Hindlimb muscle (tissue), 1 donor: ENCODE measurements at regions not wholly inside any gene's neighbourhood (a gene's known extent, or its start where the extent isn't known, plus 50 kb on each side); places are given as distances from the start of the nearest gene placed in this dataset.

Source experiments
- DNase-seq: peaks from one replicate; pipeline ENCODE4 v3.0.0-alpha.2; 2013

DNA sequence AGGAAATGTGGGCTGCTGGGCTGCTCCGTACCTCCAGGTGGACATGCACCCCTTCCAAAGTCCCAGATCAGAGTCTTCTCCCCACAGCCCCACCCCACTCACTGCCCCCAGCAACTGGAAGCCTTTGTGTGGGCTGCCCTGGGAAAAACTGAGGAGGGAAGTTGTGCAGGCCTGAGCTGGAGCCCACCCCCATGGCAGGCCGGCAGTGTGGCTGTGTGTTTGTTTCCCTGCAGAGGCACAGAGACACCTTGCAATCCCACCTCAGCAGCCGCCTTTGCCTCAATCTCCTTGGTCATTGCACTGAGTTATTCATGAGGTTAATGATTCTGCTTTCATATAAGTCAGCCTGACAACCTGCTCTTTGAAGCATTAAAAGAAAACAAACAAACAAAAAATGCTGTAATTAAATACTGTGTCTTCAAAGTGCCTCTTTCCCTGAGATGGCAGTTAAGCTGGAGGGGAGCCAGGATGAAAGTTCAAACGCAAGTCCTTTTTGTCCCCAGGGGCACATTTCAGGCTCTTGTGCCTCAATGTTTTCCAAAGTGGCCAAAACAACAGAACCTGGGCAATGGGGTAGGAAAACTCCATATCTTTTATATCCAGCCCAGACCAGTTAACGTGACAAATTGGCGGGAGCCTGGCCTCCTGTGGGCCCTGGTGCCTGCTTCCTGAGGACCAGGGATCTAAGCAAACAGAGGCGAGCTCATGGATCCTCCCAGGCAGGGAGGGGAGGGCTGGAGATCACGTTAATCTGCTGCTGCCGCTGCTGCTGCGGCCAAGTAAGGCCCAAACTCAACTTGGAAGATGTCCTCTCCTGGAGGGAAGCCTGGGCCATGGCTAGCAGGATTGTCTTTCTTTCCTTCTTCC lies 51.9 kb upstream of the TSPAN11 start:
- peak; percentile 76 for DNase-seq

DNA sequence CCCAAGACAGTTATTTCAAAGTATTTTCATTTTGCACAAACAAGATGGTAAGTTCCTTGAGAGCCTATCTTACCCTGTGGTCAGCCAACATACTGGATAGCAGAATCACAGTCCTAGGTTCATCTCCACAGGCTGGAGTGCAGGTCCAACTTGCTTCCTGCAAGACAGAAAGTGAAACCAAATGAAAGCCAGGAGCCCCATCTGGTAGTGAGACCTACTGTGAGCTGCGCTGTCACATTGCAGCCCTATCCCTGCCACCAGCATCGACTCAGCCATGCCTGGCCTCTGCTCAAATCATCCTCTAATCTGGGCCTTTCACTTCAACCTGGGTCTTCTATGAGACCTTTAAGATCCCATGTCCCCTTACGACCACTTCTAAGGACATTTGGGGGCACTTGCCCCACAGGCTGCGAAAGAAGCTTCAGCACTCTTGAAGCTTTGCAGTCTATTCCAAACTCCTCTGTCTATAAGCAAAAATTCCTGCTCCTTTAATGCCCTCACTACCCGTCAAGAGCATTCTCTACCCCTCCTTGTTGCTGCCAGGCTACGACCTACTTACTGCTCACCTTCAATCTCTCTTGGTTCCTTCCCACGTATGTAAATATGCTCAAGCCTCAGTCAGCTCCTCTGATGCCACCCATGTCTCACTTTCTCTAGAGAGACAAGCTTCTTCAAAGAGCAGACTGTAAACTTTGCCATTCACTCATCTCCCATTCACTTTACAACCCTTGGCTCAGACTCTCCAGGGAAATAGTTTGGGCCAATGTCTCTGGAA lies 55.9 kb upstream of the TSPAN11 start:
- no peak for DNase-seq

DNA sequence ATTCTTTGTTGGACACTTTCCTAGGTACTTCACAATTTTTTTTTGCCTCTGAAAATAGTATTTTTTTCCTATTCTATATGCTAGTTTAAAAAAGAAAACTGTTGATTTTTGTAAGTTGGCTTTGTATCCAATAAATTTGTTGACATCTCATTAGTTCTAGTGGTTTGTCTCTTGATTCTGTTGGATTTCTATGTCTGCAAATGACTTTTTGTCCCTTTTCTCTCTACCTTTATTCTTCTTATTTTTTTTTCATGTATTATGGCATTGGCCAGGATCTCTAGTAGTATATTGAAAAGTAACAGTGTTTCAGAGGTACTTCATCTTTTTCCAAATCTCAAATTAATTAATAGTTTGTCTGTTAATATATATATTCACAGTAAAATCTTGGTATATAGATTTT lies 59.1 kb upstream of the TSPAN11 start:
- DNase-seq, result no peak

DNA sequence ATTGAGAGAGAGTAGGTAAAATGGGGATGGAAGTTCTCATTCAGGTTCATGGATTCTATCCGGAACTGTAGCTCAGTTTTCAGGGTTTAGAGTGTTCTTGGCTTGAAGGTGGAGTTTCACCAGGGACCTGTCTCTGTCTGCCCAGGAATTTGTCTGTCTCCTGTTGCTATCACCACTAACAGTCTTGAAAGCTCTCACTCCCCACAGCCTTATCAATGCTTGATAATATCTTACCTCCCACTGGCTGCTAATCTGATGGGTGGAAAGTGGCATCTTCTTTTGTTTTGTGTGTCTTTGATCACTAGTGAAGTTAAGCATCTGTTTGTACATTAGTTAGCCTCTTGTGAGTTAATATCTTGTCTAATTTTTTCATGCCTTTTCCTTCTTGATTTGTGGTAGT lies 60.3 kb upstream of the TSPAN11 start:
- no peak for DNase-seq

DNA sequence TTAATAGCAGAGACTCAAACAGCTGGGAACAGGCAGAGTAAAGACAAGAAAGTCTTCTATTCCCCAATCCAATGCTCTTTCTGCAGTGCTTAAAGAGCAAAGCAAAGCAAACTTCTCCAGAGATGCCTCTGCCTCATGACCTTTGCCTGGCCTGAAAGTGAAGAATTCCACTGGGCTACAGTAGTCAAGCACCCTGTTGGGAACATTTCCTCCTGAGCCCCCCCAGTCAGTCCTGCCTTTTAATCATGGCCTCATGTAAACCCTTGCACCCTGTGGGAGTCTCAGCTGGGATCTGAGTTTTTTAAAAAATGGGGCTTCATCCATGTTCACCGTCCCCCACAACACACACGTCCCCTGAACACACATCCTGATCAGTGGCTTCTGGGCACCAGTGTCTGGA lies 62.7 kb upstream of the TSPAN11 start:
- no peak for DNase-seq

DNA sequence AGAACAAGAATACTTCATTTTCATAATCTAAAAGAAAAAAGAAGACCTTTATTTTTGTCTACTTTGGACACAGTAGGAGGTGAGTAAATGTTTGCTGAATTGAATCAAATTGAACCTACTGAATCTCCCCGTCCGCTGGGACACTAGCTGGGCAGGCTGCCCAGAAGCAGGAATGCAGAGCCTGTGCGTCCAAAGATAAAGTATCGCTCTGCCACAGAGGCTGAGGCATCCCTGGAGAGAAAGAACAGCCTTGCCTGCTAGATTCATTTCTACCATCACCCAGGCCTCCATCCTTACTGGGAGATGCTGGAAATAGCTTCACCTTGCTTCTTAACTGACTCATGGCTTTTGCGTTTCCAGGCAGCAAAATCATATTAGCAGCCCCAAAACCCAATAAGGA lies 64.1 kb upstream of the TSPAN11 start:
- no peak for DNase-seq

DNA sequence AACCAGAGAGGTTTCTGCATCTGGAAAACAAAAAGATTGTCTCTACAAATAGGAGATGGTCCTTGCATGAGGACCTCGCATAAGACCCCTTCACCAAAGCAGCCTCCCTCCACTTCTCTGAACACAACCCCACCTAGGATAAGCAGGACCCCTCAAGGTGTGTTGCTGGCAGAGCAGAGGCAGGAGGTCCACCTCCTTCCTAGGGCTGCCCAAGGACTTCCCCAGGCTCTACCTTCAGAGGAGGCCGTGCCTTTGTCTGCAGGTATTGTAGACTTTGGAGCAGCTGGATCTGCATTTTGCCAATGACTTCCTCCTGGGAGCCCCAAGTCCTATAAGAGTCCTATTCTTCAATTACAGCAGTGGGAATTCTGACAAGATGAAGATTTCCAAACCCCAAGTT lies 67.3 kb upstream of the TSPAN11 start:
- DNase-seq, result no peak

DNA sequence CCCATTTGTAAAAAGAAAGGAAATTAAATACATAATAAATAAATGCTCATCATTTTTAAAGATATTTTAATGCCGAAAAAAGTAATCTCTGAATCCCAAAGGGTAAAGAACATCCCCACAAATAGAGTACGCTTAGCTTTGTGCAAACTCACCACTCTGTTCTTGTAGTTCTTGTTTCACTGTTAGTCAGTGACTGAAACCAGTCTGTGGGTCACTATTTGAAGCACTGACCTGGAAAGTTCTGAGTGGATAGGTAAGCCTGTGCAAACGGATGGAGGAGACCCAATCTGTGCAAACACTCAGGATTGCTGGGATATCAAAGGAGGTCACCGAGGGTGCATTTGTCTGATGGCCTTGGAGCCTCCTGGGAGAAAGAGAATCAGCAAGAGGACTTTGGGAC lies 68.1 kb upstream of the TSPAN11 start:
- DNase-seq, result no peak

DNA sequence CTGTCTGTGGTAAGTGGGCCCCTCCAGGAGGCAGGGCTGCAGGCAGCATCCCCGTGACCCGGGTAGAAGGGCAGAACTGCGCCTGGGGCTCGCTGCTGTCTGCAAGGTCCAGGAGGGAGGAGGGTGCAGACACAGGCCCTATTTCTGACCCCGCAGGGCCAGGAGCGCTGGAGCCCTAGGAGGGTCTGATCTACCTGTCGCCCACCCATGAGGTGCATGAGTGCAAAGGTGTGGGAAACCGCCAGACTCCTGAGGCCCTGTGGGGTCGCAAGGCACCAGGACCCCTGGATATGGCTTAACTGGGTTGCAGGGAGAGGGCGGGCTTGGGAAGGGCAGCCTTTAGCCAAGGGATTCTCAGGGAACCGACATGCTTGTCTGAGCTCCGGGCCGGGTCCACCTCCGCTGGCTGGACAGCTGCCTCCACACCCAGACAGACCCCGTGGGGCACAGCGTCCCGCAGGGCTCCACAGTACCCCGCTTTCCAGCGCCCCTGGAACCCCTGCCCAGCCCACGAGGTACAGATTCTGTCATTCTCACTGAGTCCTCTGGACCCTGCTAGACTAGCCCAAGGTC lies 72.9 kb upstream of the TSPAN11 start:
- no peak for DNase-seq

DNA sequence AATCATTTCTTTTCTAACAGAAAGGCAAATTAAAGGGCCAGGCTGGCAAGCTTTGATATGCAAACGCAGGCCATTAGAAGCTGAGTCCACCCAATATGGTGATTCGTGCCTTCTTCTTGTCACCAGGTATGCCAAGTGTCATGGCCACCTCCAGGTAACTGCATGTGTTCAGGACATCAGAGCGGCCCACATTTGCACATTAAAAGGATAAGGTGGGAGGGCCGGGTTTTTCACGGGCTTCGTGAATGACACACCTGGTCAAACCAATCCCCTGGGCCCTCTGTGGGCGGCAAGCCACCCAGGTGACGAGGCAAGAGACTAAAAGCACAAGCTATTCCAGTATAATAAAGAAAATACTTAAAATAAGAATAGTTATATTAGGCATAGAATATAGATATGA lies 75.9 kb upstream of the TSPAN11 start:
- DNase-seq, result no peak

DNA sequence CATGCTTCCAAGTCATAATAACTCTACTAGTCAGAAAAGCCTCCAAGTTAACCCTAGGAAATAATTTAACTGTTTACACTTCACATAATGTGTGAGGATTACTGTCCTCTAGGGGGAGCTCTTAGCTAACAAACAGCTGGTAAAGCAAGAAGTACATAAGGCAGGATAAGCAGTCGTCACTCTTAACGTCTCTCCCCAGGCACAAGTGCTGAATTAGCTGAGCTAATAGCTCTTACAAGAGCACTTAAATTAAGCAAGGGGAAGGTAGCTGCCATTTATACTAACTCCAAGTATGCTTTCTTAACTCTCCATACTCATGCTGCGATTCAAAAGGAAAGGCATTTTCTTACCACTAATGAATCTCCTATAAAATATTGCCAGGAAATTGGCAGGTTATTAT lies 79.3 kb upstream of the TSPAN11 start:
- no peak for DNase-seq

DNA sequence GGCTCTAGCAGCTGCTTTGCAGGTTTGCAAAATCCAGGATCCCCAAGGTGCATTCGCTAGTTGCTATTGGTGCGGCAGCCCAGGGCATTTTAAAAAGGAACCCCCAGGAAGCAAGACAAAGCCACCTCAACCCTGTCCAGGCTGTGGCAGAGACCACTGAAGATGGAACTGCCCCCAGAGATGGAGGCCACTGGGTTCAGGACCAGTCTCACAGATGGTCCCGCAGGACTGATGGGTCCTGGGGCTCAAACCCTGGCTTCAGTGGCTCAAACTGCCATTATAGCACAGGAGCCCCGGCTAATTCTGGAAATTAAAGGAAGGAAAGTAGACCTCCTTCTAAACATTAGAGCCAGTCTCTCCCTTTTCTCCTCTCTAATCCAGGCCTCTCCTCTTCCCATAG lies 79.8 kb upstream of the TSPAN11 start:
- no peak for DNase-seq

DNA sequence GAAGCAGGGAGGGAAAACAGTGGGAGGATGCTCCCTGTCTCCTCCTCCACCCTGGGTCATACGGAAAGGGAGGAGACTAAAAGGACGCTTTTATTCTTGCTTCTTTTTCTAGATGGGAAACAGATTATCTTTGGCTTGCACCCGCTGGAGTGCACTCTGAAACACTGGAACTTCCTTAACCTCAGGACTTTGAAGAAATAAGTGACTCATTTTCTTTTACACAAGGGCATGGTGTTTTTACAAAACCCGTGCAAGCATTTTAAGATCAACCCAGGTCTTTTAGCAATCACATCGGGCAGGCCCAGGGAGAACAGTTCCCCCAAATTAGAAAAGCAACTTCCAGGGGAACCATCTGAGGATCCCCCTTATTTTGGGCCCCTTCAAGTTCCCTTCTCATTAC lies 80.9 kb upstream of the TSPAN11 start:
- no peak for DNase-seq

DNA sequence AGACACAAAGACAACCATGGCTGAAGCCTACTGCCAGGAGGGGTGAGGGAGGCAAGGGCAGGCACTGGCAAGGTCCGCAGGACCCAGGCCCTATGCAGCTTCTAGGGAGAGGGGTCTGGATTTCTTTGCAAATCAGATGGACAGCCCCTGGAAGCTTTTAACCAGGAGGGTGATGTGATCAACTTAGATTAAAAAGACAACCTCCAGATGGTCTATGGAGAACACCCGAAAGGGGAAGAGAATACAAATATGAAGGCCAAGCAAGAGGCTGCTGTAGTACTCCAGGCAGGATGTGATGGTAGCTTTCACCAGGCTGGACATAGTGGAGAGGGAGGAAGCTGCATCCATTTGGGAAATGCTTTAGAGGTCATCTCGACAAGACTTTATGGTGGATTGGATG lies 83.3 kb upstream of the TSPAN11 start:
- DNase-seq, result no peak

DNA sequence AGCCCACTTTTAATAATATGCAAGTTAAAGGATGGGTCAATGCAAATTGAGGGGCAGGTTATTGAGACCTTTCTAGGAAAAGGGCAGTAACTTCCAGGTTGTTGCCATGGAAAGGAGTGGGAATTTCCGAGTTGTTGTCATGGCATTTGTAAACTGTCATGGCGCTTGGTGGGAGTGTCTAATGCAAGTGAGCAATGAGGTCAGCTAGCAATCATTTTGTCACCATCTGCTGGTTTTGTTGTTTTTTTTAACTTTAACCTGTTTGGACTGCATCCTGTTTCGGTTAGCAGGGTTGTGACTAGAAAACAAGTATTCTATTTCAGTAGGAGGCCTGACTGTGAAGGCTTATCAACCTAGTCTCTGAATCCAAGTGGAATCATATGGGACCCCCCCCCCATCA lies 85.8 kb upstream of the TSPAN11 start:
- DNase-seq, result no peak

DNA sequence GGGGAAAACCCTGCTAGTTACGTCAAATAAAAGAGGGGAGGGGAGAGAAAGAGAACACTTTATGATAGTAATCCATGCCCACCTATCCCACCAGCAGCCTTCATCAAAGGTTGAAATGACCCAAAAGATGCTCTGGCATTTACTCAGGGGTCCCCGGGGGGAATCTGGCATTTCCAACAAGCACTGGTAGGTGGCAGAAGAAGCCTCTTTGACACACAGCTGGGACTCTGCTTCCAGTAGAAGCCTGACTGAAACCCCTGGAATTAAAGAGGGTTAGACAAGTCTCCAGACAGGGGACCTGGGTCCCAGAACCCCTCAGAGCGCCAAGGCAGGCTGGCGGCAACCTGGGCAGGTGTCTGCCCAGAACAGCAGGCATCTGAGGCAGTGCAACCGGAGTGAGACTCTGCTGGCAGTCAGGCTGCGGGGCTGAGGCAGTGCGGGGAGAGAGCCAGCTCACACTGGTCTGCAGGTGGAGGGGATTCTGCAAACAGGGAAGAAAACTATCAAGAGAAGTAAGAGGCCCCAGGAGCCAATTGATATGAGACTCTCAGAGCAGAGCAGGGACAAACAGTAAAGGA lies 85.0 kb upstream of the CAPRIN2 start:
- DNase-seq, result no peak

DNA sequence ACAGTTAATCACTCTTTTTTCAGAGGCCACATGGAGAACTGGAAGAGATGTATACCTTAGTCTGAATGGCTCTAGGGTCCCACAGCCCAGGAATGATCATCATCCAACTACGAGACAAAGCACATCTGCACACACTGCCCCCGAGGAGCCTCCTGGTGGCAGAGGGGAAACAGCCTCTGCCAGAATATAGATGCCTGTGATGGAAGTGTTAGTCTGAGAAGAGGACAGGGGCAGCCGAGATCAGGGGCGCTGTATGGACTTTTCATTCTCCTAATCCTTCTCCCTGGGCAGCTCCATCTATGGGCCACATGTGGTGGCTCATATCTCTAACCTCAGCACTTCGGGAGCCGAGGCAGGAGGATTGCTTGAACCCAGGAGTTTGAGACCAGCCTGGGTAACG lies 82.8 kb upstream of the CAPRIN2 start:
- no peak for DNase-seq

DNA sequence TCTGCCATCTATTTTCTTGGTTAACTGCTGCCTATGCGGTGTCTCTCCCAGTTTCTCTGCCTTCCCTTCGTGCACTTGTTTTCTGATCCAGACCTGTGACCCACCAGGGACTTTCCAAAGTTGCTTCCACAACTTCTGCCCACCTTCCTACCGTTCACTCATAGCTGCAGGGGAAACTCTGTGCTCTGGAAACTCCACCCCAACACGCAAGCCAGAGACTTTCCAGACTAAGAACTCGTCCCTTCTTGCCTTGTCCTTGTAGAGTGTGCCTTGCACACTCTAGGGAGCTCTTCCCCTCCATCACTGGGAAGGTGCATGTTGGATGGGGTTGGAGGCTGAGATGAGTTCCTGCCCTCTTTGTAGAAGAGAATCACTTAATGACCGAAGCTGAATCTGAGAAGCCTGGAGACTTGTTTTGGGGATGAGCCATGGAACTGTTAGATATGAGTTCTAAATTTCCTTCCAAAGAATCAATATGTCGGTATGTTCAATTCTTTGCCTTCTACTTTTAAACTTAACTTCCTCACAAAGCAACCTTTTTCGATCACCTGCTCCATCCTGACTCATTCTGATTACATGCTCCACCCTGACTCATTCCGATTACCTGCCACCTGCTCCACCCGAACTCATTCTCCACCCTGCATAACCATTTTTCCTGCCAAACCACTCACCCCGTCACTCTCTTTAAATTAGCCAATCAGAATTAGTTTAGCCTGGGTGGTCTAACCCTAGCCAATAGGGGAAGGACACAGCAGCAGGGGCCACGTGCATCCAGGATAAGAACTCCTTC lies 82.1 kb upstream of the CAPRIN2 start:
- no peak for DNase-seq

DNA sequence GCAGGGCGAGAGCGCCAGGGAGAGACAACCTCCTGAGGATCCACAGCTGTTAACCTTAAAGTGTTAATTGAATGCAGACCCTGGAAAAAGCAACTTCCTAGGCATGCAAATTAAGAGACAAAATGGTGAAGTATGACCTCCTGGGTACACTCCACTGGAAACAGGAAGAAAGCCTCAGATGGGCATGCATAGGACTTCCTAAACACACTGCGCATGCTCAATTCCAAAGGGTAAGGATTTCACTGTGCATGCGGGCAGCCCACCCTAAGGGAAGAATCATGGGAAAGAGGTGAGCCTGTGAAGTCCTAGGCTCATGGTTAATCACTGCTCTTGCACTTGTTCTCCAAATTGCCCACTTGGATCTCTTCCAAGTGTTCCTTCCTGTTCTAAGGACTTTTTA lies 80.5 kb upstream of the CAPRIN2 start:
- DNase-seq, result no peak

DNA sequence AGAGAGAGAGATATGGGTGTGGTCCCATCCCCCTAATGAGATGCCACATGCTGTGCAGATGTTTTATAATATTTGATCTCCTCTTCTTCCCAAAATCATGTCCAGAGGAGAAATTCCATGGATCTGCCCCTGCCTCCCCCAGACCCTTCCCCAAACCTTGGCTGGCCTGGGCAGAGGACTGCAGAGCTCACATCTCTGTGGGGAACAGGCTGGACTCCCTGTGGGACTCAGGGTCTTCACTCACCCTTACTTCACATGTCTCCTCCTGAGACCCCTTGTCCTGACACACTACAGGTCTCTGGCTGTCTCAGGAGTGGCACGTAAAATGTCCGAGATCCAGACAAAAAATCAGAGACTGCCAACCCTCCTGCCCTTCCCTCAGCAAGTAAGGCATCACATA lies 76.0 kb upstream of the CAPRIN2 start:
- DNase-seq, result no peak

DNA sequence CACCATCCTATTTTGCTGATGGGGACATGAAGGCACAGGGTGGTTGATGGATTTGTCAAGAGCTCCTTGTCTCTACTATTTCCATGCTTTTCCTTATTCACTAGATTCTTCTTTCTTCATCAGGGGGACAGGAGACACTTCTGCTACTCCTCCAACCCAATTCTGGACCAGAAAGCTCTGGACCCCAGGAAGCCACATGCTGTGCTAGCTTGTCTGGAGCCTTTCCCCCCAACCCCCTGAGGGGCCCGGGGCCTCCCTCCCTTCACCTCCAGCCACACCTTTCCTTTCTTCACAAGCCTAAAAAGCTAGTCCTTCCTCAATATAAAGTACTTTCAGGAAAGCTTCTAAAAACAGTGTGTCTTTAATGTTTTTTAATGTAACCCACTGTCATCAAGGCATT lies 75.1 kb upstream of the CAPRIN2 start:
- no peak for DNase-seq

DNA sequence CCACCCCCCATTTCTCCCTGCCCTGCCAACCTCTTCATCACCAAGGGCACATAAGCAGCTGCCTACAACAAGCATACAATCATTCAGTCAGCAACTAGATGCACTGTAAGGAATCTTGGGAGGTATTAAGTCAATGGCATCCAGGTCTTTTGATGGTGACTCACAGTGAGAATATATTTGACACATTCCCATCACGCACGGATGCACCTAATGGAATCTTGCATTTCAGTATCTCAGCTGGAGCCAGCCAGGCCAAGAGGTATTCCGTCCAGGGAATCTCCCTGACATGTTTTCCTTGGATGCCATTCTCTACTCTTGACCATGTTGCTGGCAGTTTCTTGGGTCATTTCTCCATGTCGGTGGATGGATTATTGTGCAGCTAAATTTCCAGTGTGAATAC lies 73.9 kb upstream of the CAPRIN2 start:
- DNase-seq, result no peak
